ENCODE measurements at regions not wholly inside any gene's neighbourhood (a gene's known extent, or its start where the extent isn't known, plus 50 kb on each side); places are given as distances from the start of the nearest gene placed in this dataset.

DNA sequence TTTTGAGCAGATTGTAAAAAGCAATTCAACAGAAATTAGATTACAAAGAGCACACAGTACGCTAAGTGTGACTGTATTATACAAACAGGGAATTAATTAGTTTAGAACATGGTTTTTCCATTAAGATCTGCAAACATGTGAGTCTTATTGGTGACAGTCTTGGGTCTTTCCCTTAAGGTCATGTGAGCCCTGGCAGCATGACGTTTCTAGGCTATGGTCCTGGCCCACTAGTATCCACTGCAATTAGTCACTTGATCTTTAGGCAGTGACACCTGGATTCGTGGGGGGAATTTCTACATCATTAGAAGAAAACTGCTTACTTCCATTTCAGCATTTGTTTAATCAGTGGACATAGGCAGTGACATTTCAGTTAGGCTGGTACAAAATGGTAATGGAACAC lies 360.2 kb upstream of the NR2F2 start:
- DNase-seq (ENCODE audit: low spot score) (no peak), ATAC-seq (no peak)
- Mint-ChIP-seq H3K36me3 (ENCODE audit: low read depth) (no peaks in the 10 kb centered on the region), H3K27ac (no peak overlapping the region), H3K4me3 (no peak overlapping the region), H3K27me3 (ENCODE audit: insufficient read depth, low read depth, poor library complexity) (peaks cover 3% of the 10 kb centered on the region), H3K4me1 (no peaks in the 10 kb centered on the region), H3K9me3 (no peaks in the 10 kb centered on the region)
- no peaks in the 10 kb centered on the region for H3F3A ChIP-seq (replicated peaks; ENCODE audit: low read depth)
- TF ChIP-seq, protein P1, sequence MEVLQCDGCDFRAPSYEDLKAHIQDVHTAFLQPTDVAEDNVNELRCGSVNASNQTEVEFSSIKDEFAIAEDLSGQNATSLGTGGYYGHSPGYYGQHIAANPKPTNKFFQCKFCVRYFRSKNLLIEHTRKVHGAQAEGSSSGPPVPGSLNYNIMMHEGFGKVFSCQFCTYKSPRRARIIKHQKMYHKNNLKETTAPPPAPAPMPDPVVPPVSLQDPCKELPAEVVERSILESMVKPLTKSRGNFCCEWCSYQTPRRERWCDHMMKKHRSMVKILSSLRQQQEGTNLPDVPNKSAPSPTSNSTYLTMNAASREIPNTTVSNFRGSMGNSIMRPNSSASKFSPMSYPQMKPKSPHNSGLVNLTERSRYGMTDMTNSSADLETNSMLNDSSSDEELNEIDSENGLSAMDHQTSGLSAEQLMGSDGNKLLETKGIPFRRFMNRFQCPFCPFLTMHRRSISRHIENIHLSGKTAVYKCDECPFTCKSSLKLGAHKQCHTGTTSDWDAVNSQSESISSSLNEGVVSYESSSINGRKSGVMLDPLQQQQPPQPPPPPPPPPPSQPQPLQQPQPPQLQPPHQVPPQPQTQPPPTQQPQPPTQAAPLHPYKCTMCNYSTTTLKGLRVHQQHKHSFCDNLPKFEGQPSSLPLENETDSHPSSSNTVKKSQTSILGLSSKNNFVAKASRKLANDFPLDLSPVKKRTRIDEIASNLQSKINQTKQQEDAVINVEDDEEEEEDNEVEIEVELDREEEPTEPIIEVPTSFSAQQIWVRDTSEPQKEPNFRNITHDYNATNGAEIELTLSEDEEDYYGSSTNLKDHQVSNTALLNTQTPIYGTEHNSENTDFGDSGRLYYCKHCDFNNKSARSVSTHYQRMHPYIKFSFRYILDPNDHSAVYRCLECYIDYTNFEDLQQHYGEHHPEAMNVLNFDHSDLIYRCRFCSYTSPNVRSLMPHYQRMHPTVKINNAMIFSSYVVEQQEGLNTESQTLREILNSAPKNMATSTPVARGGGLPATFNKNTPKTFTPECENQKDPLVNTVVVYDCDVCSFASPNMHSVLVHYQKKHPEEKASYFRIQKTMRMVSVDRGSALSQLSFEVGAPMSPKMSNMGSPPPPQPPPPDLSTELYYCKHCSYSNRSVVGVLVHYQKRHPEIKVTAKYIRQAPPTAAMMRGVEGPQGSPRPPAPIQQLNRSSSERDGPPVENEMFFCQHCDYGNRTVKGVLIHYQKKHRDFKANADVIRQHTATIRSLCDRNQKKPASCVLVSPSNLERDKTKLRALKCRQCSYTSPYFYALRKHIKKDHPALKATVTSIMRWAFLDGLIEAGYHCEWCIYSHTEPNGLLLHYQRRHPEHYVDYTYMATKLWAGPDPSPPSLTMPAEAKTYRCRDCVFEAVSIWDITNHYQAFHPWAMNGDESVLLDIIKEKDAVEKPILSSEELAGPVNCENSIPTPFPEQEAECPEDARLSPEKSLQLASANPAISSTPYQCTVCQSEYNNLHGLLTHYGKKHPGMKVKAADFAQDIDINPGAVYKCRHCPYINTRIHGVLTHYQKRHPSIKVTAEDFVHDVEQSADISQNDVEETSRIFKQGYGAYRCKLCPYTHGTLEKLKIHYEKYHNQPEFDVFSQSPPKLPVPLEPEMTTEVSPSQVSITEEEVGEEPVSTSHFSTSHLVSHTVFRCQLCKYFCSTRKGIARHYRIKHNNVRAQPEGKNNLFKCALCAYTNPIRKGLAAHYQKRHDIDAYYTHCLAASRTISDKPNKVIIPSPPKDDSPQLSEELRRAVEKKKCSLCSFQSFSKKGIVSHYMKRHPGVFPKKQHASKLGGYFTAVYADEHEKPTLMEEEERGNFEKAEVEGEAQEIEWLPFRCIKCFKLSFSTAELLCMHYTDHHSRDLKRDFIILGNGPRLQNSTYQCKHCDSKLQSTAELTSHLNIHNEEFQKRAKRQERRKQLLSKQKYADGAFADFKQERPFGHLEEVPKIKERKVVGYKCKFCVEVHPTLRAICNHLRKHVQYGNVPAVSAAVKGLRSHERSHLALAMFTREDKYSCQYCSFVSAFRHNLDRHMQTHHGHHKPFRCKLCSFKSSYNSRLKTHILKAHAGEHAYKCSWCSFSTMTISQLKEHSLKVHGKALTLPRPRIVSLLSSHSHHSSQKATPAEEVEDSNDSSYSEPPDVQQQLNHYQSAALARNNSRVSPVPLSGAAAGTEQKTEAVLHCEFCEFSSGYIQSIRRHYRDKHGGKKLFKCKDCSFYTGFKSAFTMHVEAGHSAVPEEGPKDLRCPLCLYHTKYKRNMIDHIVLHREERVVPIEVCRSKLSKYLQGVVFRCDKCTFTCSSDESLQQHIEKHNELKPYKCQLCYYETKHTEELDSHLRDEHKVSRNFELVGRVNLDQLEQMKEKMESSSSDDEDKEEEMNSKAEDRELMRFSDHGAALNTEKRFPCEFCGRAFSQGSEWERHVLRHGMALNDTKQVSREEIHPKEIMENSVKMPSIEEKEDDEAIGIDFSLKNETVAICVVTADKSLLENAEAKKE (CRISPR knock-in tag; IDR thresholded peaks at IDR 0.05) = no peak
- TF ChIP-seq EZH2 (IDR thresholded peaks at IDR 0.05; ENCODE audit: low read depth, unreplicated experiment) (no peak), EZH2phosphoT487 (IDR thresholded peaks at IDR 0.05; ENCODE audit: unreplicated experiment) (no peak), NANOG (IDR thresholded peaks at IDR 0.05; ENCODE audit: borderline replicate concordance) (no peak), POLR2AphosphoS5 (IDR thresholded peaks at IDR 0.05; ENCODE audit: low read depth) (no peak), STAT1 (IDR thresholded peaks at IDR 0.05; ENCODE audit: unreplicated experiment) (no peak), ZNF331 (CRISPR knock-in tag; IDR thresholded peaks at IDR 0.05; ENCODE audit: low read depth) (no peak), JUNB (IDR thresholded peaks at IDR 0.05; ENCODE audit: unreplicated experiment) (no peak), ZNF114 (CRISPR knock-in tag; IDR thresholded peaks at IDR 0.05) (no peak), CREB1 (CRISPR knock-in tag; IDR thresholded peaks at IDR 0.05; ENCODE audit: low read depth) (no peak)
- TF ChIP-seq, protein P2, sequence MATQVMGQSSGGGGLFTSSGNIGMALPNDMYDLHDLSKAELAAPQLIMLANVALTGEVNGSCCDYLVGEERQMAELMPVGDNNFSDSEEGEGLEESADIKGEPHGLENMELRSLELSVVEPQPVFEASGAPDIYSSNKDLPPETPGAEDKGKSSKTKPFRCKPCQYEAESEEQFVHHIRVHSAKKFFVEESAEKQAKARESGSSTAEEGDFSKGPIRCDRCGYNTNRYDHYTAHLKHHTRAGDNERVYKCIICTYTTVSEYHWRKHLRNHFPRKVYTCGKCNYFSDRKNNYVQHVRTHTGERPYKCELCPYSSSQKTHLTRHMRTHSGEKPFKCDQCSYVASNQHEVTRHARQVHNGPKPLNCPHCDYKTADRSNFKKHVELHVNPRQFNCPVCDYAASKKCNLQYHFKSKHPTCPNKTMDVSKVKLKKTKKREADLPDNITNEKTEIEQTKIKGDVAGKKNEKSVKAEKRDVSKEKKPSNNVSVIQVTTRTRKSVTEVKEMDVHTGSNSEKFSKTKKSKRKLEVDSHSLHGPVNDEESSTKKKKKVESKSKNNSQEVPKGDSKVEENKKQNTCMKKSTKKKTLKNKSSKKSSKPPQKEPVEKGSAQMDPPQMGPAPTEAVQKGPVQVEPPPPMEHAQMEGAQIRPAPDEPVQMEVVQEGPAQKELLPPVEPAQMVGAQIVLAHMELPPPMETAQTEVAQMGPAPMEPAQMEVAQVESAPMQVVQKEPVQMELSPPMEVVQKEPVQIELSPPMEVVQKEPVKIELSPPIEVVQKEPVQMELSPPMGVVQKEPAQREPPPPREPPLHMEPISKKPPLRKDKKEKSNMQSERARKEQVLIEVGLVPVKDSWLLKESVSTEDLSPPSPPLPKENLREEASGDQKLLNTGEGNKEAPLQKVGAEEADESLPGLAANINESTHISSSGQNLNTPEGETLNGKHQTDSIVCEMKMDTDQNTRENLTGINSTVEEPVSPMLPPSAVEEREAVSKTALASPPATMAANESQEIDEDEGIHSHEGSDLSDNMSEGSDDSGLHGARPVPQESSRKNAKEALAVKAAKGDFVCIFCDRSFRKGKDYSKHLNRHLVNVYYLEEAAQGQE (IDR thresholded peaks at IDR 0.05; ENCODE audit: unreplicated experiment) = no peak
- TF ChIP-seq, protein P3, sequence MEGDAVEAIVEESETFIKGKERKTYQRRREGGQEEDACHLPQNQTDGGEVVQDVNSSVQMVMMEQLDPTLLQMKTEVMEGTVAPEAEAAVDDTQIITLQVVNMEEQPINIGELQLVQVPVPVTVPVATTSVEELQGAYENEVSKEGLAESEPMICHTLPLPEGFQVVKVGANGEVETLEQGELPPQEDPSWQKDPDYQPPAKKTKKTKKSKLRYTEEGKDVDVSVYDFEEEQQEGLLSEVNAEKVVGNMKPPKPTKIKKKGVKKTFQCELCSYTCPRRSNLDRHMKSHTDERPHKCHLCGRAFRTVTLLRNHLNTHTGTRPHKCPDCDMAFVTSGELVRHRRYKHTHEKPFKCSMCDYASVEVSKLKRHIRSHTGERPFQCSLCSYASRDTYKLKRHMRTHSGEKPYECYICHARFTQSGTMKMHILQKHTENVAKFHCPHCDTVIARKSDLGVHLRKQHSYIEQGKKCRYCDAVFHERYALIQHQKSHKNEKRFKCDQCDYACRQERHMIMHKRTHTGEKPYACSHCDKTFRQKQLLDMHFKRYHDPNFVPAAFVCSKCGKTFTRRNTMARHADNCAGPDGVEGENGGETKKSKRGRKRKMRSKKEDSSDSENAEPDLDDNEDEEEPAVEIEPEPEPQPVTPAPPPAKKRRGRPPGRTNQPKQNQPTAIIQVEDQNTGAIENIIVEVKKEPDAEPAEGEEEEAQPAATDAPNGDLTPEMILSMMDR (conservative IDR thresholded peaks at IDR 0.05; ENCODE audit: low read depth in 2 of 2) = no peak
- TF ChIP-seq, protein P4, sequence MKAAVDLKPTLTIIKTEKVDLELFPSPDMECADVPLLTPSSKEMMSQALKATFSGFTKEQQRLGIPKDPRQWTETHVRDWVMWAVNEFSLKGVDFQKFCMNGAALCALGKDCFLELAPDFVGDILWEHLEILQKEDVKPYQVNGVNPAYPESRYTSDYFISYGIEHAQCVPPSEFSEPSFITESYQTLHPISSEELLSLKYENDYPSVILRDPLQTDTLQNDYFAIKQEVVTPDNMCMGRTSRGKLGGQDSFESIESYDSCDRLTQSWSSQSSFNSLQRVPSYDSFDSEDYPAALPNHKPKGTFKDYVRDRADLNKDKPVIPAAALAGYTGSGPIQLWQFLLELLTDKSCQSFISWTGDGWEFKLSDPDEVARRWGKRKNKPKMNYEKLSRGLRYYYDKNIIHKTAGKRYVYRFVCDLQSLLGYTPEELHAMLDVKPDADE (IDR thresholded peaks at IDR 0.05) = no peak
- H3K27me3 ChIP-seq (ENCODE audit: insufficient read depth) = no peaks in the 10 kb centered on the region
- no peak overlapping the region for H2AFZ ChIP-seq
- H3K9me2 ChIP-seq (ENCODE audit: insufficient read depth) = 0 out of 2 replicates have a peak, but pooled peaks cover 5% of the 10 kb centered on the region
- no peak overlapping the region for H3K27ac ChIP-seq (ENCODE audit: low read depth)
- H3K79me2 ChIP-seq (replicated peaks; ENCODE audit: insufficient read depth) = no peaks in the 10 kb centered on the region
- H3K4me1 ChIP-seq (ENCODE audit: insufficient read depth) = no peaks in the 10 kb centered on the region; the same call in 1 of the 2 replicates
- H4K20me1 ChIP-seq (replicated peaks; ENCODE audit: insufficient read depth) = no peaks in the 10 kb centered on the region
- H3K36me3 ChIP-seq (ENCODE audit: insufficient read depth) = no peaks in the 10 kb centered on the region
- H3K4me3 ChIP-seq = no peak overlapping the region
- no peak overlapping the region for H3K4me2 ChIP-seq
